Panc1 (cell line): ENCODE measurements at regions not wholly inside any gene's neighbourhood (a gene's known extent, or its start where the extent isn't known, plus 50 kb on each side); places are given as distances from the start of the nearest gene placed in this dataset.

Experiments used
- ATAC-seq: fragments of 200-7000 bp; cut with Tn5 transposase; 2 replicates; pipeline ENCODE4 v1.9.1; 2020; ENCODE audit warnings: mild to moderate bottlenecking, moderate library complexity
- BruUV-seq: library from RNA; stranded (reverse); fragments of 400-500 nt; replicated peaks from 2 replicates; lab custom pipeline; 2021; lab: Mats Ljungman, UMichigan
- CTCF ChIA-PET: fragments of 300-600 bp; sonication (Branson Sonifier 250); formaldehyde crosslinking; loops from one replicate; lab custom pipeline; 2022; ENCODE audit warnings: antibody characterized with exemption; lab: Charles Lee
- POLR2A ChIA-PET: fragments of 300-600 bp; sonication (Branson Sonifier 250); formaldehyde crosslinking; loops from one replicate; lab custom pipeline; 2022; ENCODE audit warnings: antibody characterized with exemption; lab: Charles Lee
- DNase-seq: peaks from one replicate; pipeline ENCODE4 v3.0.0-alpha.2; 2010; ENCODE audit warnings: low read depth, low spot score
- H3K27ac ChIP-seq: 2 replicates; pipeline ENCODE4 v1.5.1; 2011; ENCODE audit warnings: mild to moderate bottlenecking, low read length, inconsistent platforms
- H3K27me3 ChIP-seq: fragments of 200-500 bp; sonication (Bioruptor generic); 2 replicates; pipeline ENCODE4 v1.6.0; 2014; ENCODE audit warnings: low read length, inconsistent platforms; ENCODE audit not compliant: control insufficient read depth, insufficient read depth
- H3K36me3 ChIP-seq: fragments of 200-500 bp; sonication (Bioruptor generic); 2 replicates; pipeline ENCODE4 v1.5.1; 2014; ENCODE audit warnings: inconsistent platforms, mild to moderate bottlenecking, low read length, moderate library complexity; ENCODE audit not compliant: control insufficient read depth, insufficient read depth
- H3K4me1 ChIP-seq: 2 replicates; pipeline ENCODE4 v1.5.1; 2011; ENCODE audit warnings: inconsistent platforms, mild to moderate bottlenecking, low read length, moderate library complexity; ENCODE audit not compliant: control insufficient read depth, insufficient read depth
- H3K4me3 ChIP-seq, 2 experiments: 2 replicates each; pipeline ENCODE4 v1.5.1; 2011 to 2012; ENCODE audit warnings: low read depth in 2 of 2, low read length in 2 of 2, mild to moderate bottlenecking in 2 of 2, inconsistent platforms in 1 of 2, moderate library complexity in 1 of 2
- H3K9me3 ChIP-seq: fragments of 200-500 bp; sonication (Bioruptor generic); 2 replicates; pipeline ENCODE4 v1.5.1; 2014; ENCODE audit warnings: low read depth, mild to moderate bottlenecking, inconsistent platforms, low read length, moderate library complexity; ENCODE audit not compliant: control insufficient read depth, insufficient read depth
- POLR2AphosphoS5 ChIP-seq: IDR thresholded peaks from 2 replicates; pipeline ENCODE4 v1.6.1; 2012; ENCODE audit warnings: mild to moderate bottlenecking, low read depth, low read length, moderate library complexity
- SIN3A ChIP-seq: IDR thresholded peaks from 2 replicates; pipeline ENCODE4 v1.6.1; 2012; ENCODE audit warnings: low read depth, mild to moderate bottlenecking, low read length, moderate library complexity, borderline replicate concordance; ENCODE audit not compliant: insufficient read depth
- TCF7L2 ChIP-seq: IDR thresholded peaks from 2 replicates; pipeline ENCODE4 v1.6.1; 2011; ENCODE audit warnings: mild to moderate bottlenecking, low read depth, low read length, inconsistent platforms
- in situ Hi-C: cut with HindIII; loops from 2 replicates; pipeline ENCODE4 v1.10.0; 2016; ENCODE audit warnings: low sequenced_read_pairs, low pct_unique_long_range_greater_than_20kb
- intact Hi-C: fragments of 100-400 bp; cut with micrococcal nuclease; formaldehyde crosslinking; loops from one replicate; pipeline ENCODE4 v1.10.0; 2022; ENCODE audit not compliant: unreplicated experiment
- TF ChIP-seq, protein P1 (sequence below): fragments of 450-650 bp; IDR thresholded peaks from 2 replicates; pipeline ENCODE4 v1.5.1; 2017; ENCODE audit warnings: mild to moderate bottlenecking
- TF ChIP-seq, protein P2 (sequence below), 2 experiments: IDR thresholded peaks; 2 replicates each; pipeline ENCODE4 v1.6.1; 2011 to 2012; ENCODE audit warnings: low read depth in 2 of 2, control low read depth in 1 of 2, low read length in 1 of 2, mild to moderate bottlenecking in 1 of 2, moderate library complexity in 1 of 2; ENCODE audit not compliant: insufficient read depth in 1 of 2

DNA sequence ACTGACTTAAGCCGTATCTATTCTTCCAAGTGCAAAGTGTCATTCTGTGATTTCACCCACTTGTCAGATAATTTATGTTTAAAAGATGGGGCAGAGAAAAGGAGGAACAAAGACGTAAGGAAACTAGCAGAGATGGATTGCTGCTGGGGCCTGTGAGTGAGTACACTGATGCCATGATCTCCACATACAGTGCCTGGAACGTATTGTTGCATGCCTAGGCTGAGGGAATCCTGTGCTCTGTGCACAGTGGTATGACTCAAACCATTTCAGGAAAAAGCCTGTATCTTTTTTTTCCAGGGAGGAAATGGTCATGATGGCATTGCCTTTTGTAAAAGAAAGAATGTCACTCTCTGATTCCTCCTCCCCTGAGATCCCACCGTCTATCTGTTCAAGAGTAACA lies 359.5 kb upstream of the ADAMTS16 start:
- no peak for DNase-seq
- H3K36me3 ChIP-seq = no peaks in the 10 kb centered on the region
- ChIA-PET CTCF (no interaction called here), POLR2A (no interaction called here)
- no peak for ATAC-seq
- no peaks in the 10 kb centered on the region for H3K4me1 ChIP-seq
- intact Hi-C loops = no loop called here
- no peaks in the 10 kb centered on the region for H3K9me3 ChIP-seq
- H3K27me3 ChIP-seq = no peaks in the 10 kb centered on the region
- no TSS peak for BruUV-seq
- no peak overlapping the region for H3K27ac ChIP-seq
- TF ChIP-seq, protein P1, sequence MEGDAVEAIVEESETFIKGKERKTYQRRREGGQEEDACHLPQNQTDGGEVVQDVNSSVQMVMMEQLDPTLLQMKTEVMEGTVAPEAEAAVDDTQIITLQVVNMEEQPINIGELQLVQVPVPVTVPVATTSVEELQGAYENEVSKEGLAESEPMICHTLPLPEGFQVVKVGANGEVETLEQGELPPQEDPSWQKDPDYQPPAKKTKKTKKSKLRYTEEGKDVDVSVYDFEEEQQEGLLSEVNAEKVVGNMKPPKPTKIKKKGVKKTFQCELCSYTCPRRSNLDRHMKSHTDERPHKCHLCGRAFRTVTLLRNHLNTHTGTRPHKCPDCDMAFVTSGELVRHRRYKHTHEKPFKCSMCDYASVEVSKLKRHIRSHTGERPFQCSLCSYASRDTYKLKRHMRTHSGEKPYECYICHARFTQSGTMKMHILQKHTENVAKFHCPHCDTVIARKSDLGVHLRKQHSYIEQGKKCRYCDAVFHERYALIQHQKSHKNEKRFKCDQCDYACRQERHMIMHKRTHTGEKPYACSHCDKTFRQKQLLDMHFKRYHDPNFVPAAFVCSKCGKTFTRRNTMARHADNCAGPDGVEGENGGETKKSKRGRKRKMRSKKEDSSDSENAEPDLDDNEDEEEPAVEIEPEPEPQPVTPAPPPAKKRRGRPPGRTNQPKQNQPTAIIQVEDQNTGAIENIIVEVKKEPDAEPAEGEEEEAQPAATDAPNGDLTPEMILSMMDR = no peak
- TF ChIP-seq TCF7L2 = no peak
- TF ChIP-seq, protein P2, sequence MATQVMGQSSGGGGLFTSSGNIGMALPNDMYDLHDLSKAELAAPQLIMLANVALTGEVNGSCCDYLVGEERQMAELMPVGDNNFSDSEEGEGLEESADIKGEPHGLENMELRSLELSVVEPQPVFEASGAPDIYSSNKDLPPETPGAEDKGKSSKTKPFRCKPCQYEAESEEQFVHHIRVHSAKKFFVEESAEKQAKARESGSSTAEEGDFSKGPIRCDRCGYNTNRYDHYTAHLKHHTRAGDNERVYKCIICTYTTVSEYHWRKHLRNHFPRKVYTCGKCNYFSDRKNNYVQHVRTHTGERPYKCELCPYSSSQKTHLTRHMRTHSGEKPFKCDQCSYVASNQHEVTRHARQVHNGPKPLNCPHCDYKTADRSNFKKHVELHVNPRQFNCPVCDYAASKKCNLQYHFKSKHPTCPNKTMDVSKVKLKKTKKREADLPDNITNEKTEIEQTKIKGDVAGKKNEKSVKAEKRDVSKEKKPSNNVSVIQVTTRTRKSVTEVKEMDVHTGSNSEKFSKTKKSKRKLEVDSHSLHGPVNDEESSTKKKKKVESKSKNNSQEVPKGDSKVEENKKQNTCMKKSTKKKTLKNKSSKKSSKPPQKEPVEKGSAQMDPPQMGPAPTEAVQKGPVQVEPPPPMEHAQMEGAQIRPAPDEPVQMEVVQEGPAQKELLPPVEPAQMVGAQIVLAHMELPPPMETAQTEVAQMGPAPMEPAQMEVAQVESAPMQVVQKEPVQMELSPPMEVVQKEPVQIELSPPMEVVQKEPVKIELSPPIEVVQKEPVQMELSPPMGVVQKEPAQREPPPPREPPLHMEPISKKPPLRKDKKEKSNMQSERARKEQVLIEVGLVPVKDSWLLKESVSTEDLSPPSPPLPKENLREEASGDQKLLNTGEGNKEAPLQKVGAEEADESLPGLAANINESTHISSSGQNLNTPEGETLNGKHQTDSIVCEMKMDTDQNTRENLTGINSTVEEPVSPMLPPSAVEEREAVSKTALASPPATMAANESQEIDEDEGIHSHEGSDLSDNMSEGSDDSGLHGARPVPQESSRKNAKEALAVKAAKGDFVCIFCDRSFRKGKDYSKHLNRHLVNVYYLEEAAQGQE (IDR thresholded peaks at IDR 0.05; ENCODE audit: insufficient read depth in 1 of 2, low read depth in 2 of 2, low read length in 1 of 2) = no peak
- no peak for TF ChIP-seq SIN3A
- TF ChIP-seq POLR2AphosphoS5 = no peak
- in situ Hi-C loops = no loop called here
- no peak overlapping the region for H3K4me3 ChIP-seq

GRCh38 chr5:4781299-4781698 lies 358.8 kb upstream of the ADAMTS16 start:
- no TSS peak for BruUV-seq
- Histone ChIP-seq H3K4me3 (no peak overlapping the region), H3K4me1 (no peaks in the 10 kb centered on the region), H3K27me3 (no peaks in the 10 kb centered on the region), H3K36me3 (no peaks in the 10 kb centered on the region), H3K27ac (no peak overlapping the region), H3K9me3 (no peaks in the 10 kb centered on the region)
- intact Hi-C loops (no loop called here), in situ Hi-C loops (no loop called here)
- ChIA-PET CTCF (no interaction called here), POLR2A (no interaction called here)
- TF ChIP-seq POLR2AphosphoS5 = no peak
- TF ChIP-seq, protein P1 = no peak
- TF ChIP-seq, protein P2 (IDR thresholded peaks at IDR 0.05; ENCODE audit: insufficient read depth in 1 of 2, low read depth in 2 of 2, low read length in 1 of 2) = no peak
- no peak for TF ChIP-seq TCF7L2
- TF ChIP-seq SIN3A = no peak
- ATAC-seq = no peak
- DNase-seq = no peak
